HEK293T (cell line): ENCODE measurements at regions not wholly inside any gene's neighbourhood (a gene's known extent, or its start where the extent isn't known, plus 50 kb on each side); places are given as distances from the start of the nearest gene placed in this dataset.

Experiments used
- ARNT ChIP-seq: fragments of 450-650 bp; IDR thresholded peaks from 2 replicates; pipeline ENCODE4 v1.6.1; 2017; ENCODE audit warnings: mild to moderate bottlenecking
- ELF4 ChIP-seq: fragments of 450-650 bp; IDR thresholded peaks from 2 replicates; pipeline ENCODE4 v1.6.1; 2017; ENCODE audit warnings: antibody characterized with exemption
- FOXK2 ChIP-seq: fragments of 450-650 bp; IDR thresholded peaks from 2 replicates; pipeline ENCODE4 v1.6.1; 2016; ENCODE audit warnings: mild to moderate bottlenecking
- FOXM1 ChIP-seq: fragments of 450-650 bp; IDR thresholded peaks from 2 replicates; pipeline ENCODE4 v1.6.1; 2017; ENCODE audit warnings: mild to moderate bottlenecking, borderline replicate concordance
- HDGF ChIP-seq: fragments of 450-650 bp; IDR thresholded peaks from 2 replicates; pipeline ENCODE4 v1.6.1; 2017; ENCODE audit warnings: antibody characterized with exemption, borderline replicate concordance
- L3MBTL2 ChIP-seq: fragments of 450-650 bp; conservative IDR thresholded peaks from 2 replicates; pipeline ENCODE4 v1.6.1; 2016; ENCODE audit warnings: mild to moderate bottlenecking
- SP1 ChIP-seq: fragments of 450-650 bp; IDR thresholded peaks from 2 replicates; pipeline ENCODE4 v1.6.1; 2017
- SUZ12 ChIP-seq: fragments of 450-650 bp; IDR thresholded peaks from 2 replicates; pipeline ENCODE4 v1.6.1; 2016; ENCODE audit warnings: mild to moderate bottlenecking

DNA sequence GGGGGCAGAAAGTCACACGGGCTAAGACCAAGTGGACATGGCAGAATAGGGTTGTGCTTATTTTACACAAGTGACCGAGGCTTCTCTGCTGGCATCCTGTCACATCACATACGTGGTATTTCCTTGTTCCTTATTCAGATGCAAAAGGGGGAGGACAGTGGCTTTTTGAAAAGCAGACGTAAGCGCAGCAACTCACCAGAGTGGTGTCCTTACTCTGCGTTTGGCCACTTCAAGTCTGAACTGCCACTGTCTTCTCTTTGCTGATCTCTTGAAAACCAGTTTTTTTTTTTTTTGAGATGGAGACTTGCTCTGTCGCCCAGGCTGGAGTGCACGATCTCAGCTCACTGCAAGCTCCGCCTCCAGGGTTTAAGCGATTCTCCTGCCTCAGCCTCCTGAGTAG is 113.2 kb downstream of the SOX2 start:
- TF ChIP-seq FOXK2 (no peak), ELF4 (no peak), L3MBTL2 (no peak), SUZ12 (no peak), FOXM1 (no peak), HDGF (no peak), ARNT (no peak), SP1 (no peak)
